GM18867 (cell line): ENCODE measurements at regions not wholly inside any gene's neighbourhood (a gene's known extent, or its start where the extent isn't known, plus 50 kb on each side); places are given as distances from the start of the nearest gene placed in this dataset.
A peak's percentile ranks its signal among the peaks of the same experiment; 100 is the strongest.
"Not testable (repeated sequence)": the region's sequence is repeated elsewhere in the genome, so short reads cannot be mapped to it uniquely, and the experiment has no call there.

Experiments
- ATAC-seq: cut with Tn5 transposase; IDR thresholded peaks from one replicate; pipeline ENCODE4 v1.9.1; 2021; ENCODE audit warnings: mild to moderate bottlenecking, moderate library complexity; ENCODE audit not compliant: unreplicated experiment

GRCh38 chr1:213622365-213623063, 365.3 kb upstream of the PROX1 start:
- peak; percentile 75 for ATAC-seq

- ATAC-seq: peak; percentile 33
Observed at GRCh38 chr1:213623064-213623581, 364.6 kb upstream of the PROX1 start.

- no peak for ATAC-seq
Observed at GRCh38 chr1:213623862-213624261, 363.9 kb upstream of the PROX1 start.

GRCh38 chr1:213636778-213637177, 351.0 kb upstream of the PROX1 start:
- ATAC-seq: not testable (repeated sequence)

- peak; percentile 56 for ATAC-seq
Observed at GRCh38 chr1:213641312-213641711, 346.5 kb upstream of the PROX1 start.

GRCh38 chr1:213643360-213643759, 344.4 kb upstream of the PROX1 start:
- ATAC-seq: no peak

- ATAC-seq: no peak
Observed at GRCh38 chr1:213647864-213648650, 339.7 kb upstream of the PROX1 start.

- ATAC-seq: no peak
Observed at GRCh38 chr1:213649373-213649772, 338.4 kb upstream of the PROX1 start.

- ATAC-seq: no peak
Observed at GRCh38 chr1:213650603-213651002, 337.2 kb upstream of the PROX1 start.

GRCh38 chr1:213651077-213651476, 336.7 kb upstream of the PROX1 start:
- no peak for ATAC-seq

GRCh38 chr1:213652109-213652508, 335.7 kb upstream of the PROX1 start:
- ATAC-seq: no peak

GRCh38 chr1:213656039-213656438, 331.7 kb upstream of the PROX1 start:
- ATAC-seq: no peak

GRCh38 chr1:213656503-213656902, 331.3 kb upstream of the PROX1 start:
- no peak for ATAC-seq

GRCh38 chr1:213657013-213657412, 330.8 kb upstream of the PROX1 start:
- no peak for ATAC-seq

GRCh38 chr1:213657879-213658278, 329.9 kb upstream of the PROX1 start:
- ATAC-seq: no peak

GRCh38 chr1:213658457-213658856, 329.3 kb upstream of the PROX1 start:
- no peak for ATAC-seq

- ATAC-seq: no peak
Observed at GRCh38 chr1:213659580-213660547, 327.9 kb upstream of the PROX1 start.

- ATAC-seq: no peak
Observed at GRCh38 chr1:213661302-213661701, 326.5 kb upstream of the PROX1 start.

- no peak for ATAC-seq
Observed at GRCh38 chr1:213666113-213666512, 321.7 kb upstream of the PROX1 start.

GRCh38 chr1:213666922-213667321, 320.9 kb upstream of the PROX1 start:
- no peak for ATAC-seq

- ATAC-seq: no peak
Observed at GRCh38 chr1:213669512-213669911, 318.3 kb upstream of the PROX1 start.
